Adrenal gland (tissue), 9 donors: ENCODE measurements at regions not wholly inside any gene's neighbourhood (a gene's known extent, or its start where the extent isn't known, plus 50 kb on each side); places are given as distances from the start of the nearest gene placed in this dataset.

ENCODE experiments used
- DNase-seq, 7 donors: peaks; one replicate each; pipeline ENCODE4 v3.0.0-alpha.2; 2019 to 2020
- H3K27ac ChIP-seq, 5 donors: fragments of 200-600 bp; sonication (generic) in 4 of 5; 1 replicate in 3 of 5; 2 replicates in 2 of 5; pipeline versions ENCODE4 v1.5.1 to v1.8.0; 2016 to 2020; ENCODE audit warnings: mild to moderate bottlenecking in 1 of 5
- H3K27me3 ChIP-seq: fragments of 200-600 bp; 2 replicates; pipeline ENCODE4 v1.8.0; 2021
- H3K36me3 ChIP-seq, 2 donors: fragments of 200-600 bp; replicated peaks in 1 of 2; 1 replicate in 1 of 2; 2 replicates in 1 of 2; pipeline versions ENCODE4 v1.5.1 to v1.8.0; 2018 to 2022
- H3K4me1 ChIP-seq, 2 donors: fragments of 200-600 bp; replicated peaks in 1 of 2; 1 replicate in 1 of 2; 2 replicates in 1 of 2; pipeline versions ENCODE4 v1.5.1 to v1.8.0; 2018 to 2021
- H3K4me3 ChIP-seq, 4 donors: fragments of 200-600 bp; sonication (generic) in 3 of 4; one replicate each; pipeline ENCODE4 v1.5.1; 2016 to 2018
- H3K9me3 ChIP-seq, 3 donors: fragments of 200-600 bp; sonication (generic) in 1 of 3; replicated peaks in 1 of 3; 1 replicate in 2 of 3; 2 replicates in 1 of 3; pipeline versions ENCODE4 v1.5.1 to v1.8.0; 2016 to 2021
- POLR2A ChIP-seq, 2 donors: fragments of 450-650 bp; IDR thresholded peaks; one replicate each; pipeline ENCODE4 v1.6.1; 2017; ENCODE audit warnings: antibody characterized with exemption in 2 of 2, mild to moderate bottlenecking in 2 of 2, moderate library complexity in 1 of 2
- WGBS, 4 donors: extraction: QIAGEN DNeasy Blood & Tissue Kit in 2 of 4; methylation state at CpG; one replicate each; pipeline versions ENCODE4 v1.1.5 to v1.1.7; 2013 to 2017; 5-methylcytosine and 5-hydroxymethylcytosine counted together
- intact Hi-C, 2 donors: fragments of 100-400 bp; cut with DNase I; formaldehyde crosslinking; loops; one replicate each; pipeline versions ENCODE4 v1.14.1 to v1.15.0; 2022 to 2023
- TF ChIP-seq, protein P1 (sequence below), 6 experiments: fragments of 450-650 bp in 4 of 6; fragments of 200-600 bp in 2 of 6; sonication (generic) in 1 of 6; IDR thresholded peaks; 1 replicate in 5 of 6; 2 replicates in 1 of 6; pipeline versions ENCODE4 v1.5.1 to v1.8.0; 2016 to 2021; ENCODE audit warnings: antibody characterized with exemption in 6 of 6, mild to moderate bottlenecking in 2 of 6, moderate library complexity in 1 of 6
- donor health status: healthy with polysubstance abuse.
- donor health status: Bipolar disorder and iron deficiency.
- donor health status: DM: yes; HTN: yes; CAD: no.
- donor health status: DM: no; HTN: no; CAD: no.
- donor health status: DM: no; HTN: no; CAD: no.

DNA sequence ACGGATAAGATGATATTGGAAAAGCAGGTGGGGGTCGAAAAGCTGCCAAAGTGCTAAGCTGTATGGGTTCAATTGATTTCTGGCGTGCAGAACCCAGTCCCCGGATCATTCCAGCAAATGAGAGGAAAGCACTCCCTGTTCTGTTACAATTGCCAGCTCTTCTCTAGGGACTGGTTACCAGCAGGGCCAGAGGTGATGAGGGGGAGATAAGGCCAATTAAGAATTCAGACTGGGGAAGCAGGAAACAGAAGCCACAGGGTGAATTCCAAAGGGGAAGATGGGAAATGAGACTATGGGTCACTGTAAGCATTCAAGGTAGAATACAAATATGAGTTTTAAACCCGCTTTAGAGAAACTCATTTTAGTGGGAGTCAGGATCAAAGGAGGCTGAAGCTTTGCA is 349.4 kb upstream of the MAP3K7 start:
- Histone ChIP-seq H3K4me1 (no peaks in the 10 kb centered on the region), H3K27me3 (no peaks in the 10 kb centered on the region), H3K36me3 (no peaks in the 10 kb centered on the region), H3K4me3 (no peak overlapping the region), H3K9me3 (no peaks in the 10 kb centered on the region), H3K27ac (no peak overlapping the region)
- WGBS, 4 donors: 76 to 83% (median 81%) methylated on average over 5 of the region's 5 CpGs
- intact Hi-C loops: no loop called here
- DNase-seq: no peak
- TF ChIP-seq POLR2A (IDR thresholded peaks at IDR 0.05): no peak
- TF ChIP-seq, protein P1, sequence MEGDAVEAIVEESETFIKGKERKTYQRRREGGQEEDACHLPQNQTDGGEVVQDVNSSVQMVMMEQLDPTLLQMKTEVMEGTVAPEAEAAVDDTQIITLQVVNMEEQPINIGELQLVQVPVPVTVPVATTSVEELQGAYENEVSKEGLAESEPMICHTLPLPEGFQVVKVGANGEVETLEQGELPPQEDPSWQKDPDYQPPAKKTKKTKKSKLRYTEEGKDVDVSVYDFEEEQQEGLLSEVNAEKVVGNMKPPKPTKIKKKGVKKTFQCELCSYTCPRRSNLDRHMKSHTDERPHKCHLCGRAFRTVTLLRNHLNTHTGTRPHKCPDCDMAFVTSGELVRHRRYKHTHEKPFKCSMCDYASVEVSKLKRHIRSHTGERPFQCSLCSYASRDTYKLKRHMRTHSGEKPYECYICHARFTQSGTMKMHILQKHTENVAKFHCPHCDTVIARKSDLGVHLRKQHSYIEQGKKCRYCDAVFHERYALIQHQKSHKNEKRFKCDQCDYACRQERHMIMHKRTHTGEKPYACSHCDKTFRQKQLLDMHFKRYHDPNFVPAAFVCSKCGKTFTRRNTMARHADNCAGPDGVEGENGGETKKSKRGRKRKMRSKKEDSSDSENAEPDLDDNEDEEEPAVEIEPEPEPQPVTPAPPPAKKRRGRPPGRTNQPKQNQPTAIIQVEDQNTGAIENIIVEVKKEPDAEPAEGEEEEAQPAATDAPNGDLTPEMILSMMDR (IDR thresholded peaks at IDR 0.05): no peak

DNA sequence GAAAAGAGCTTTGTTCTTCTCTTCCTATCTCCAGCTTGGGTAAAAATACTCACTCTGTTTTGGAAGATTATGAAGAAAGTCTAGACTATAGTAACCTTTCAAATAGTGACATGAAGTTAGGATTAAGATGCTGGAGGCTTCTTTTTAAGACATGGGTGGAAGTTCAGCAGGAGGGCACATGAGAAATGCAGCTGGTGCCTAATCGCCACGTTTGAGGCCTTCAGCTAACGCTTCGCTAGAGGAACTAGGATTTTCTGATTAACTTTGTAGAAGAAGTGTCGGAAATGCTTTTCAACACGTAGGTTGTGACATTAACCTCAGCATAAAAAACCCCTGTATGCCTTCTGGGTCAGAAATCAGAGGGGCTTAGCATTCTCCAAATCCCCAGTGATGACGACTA is 348.1 kb upstream of the MAP3K7 start:
- H3K27ac ChIP-seq: no peak overlapping the region
- H3K4me3 ChIP-seq: no peak overlapping the region
- H3K36me3 ChIP-seq: no peaks in the 10 kb centered on the region
- H3K4me1 ChIP-seq: no peaks in the 10 kb centered on the region
- no peaks in the 10 kb centered on the region for H3K27me3 ChIP-seq
- TF ChIP-seq POLR2A (IDR thresholded peaks at IDR 0.05): no peak
- TF ChIP-seq, protein P1 (IDR thresholded peaks at IDR 0.05): no peak
- H3K9me3 ChIP-seq: no peaks in the 10 kb centered on the region
- WGBS, 4 donors: 73 to 86% (median 78%) methylated on average over 7 of the region's 7 CpGs
- intact Hi-C loops: no loop called here
- no peak for DNase-seq

DNA sequence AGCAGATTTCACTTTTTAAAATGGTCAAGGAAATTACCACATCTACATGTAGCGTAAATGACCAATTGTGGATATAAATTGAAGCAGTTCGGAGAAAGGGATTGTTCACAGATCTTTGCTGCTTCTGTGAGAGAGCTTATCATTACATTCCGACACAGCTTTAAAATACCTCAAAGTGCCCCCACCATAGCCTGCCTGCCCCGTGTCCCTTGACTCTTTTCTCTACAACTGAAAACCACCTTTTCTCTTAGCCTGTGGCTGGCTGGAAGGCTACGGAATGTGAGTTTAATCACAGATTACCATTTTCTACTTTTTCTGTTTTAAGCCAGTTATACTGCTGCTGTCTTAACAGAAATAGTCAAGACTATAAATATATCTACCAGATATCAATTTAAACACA is 347.2 kb upstream of the MAP3K7 start:
- 85 to 91% (median 89%) methylated on average over 5 of the region's 5 CpGs for WGBS, 4 donors
- Histone ChIP-seq H3K4me3 (no peak overlapping the region), H3K36me3 (no peaks in the 10 kb centered on the region), H3K27me3 (no peaks in the 10 kb centered on the region), H3K4me1 (no peaks in the 10 kb centered on the region), H3K9me3 (no peaks in the 10 kb centered on the region), H3K27ac (no peak overlapping the region)
- intact Hi-C loops: no loop called here
- DNase-seq: no peak
- TF ChIP-seq POLR2A (IDR thresholded peaks at IDR 0.05): no peak
- TF ChIP-seq, protein P1 (IDR thresholded peaks at IDR 0.05): no peak

DNA sequence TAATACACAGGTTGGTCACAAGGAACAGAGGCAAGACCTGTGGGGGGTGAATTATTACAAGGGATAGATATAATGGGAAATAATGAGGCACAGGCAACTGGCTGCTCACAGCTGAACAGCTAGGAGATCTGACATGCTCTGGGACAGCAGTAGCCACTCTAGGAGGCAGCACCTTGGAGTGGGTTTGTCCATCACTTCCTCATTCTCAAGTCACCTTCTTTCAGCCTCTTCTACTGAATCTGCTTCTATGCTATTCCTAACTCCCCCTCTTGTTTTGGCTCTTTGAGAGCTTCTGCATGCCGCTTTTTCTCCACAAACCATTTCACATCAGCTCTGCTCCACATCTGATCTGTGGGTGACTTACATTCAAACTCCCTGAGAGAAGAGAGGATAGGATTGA is 345.5 kb upstream of the MAP3K7 start:
- Histone ChIP-seq H3K4me3 (no peak overlapping the region), H3K9me3 (no peaks in the 10 kb centered on the region)
- WGBS, 4 donors: 89 to 92% (median 91%) methylated on average over 1 of the region's 1 CpG

More for the DNA sequence above, 345.5 kb upstream of the MAP3K7 start:
- Histone ChIP-seq H3K36me3 (no peaks in the 10 kb centered on the region), H3K27ac (no peak overlapping the region), H3K27me3 (no peaks in the 10 kb centered on the region), H3K4me1 (no peaks in the 10 kb centered on the region)
- no peak for DNase-seq
- intact Hi-C loops: no loop called here
- no peak for TF ChIP-seq POLR2A (IDR thresholded peaks at IDR 0.05)
- TF ChIP-seq, protein P1 (IDR thresholded peaks at IDR 0.05): no peak
